GM18868 (cell line): ENCODE measurements at regions not wholly inside any gene's neighbourhood (a gene's known extent, or its start where the extent isn't known, plus 50 kb on each side); places are given as distances from the start of the nearest gene placed in this dataset.
"Not testable (repeated sequence)": the region's sequence is repeated elsewhere in the genome, so short reads cannot be mapped to it uniquely, and the experiment has no call there.

Experiments used
- ATAC-seq: cut with Tn5 transposase; IDR thresholded peaks from one replicate; pipeline ENCODE4 v1.9.1; 2021; ENCODE audit warnings: mild to moderate bottlenecking, moderate library complexity; ENCODE audit not compliant: unreplicated experiment

DNA sequence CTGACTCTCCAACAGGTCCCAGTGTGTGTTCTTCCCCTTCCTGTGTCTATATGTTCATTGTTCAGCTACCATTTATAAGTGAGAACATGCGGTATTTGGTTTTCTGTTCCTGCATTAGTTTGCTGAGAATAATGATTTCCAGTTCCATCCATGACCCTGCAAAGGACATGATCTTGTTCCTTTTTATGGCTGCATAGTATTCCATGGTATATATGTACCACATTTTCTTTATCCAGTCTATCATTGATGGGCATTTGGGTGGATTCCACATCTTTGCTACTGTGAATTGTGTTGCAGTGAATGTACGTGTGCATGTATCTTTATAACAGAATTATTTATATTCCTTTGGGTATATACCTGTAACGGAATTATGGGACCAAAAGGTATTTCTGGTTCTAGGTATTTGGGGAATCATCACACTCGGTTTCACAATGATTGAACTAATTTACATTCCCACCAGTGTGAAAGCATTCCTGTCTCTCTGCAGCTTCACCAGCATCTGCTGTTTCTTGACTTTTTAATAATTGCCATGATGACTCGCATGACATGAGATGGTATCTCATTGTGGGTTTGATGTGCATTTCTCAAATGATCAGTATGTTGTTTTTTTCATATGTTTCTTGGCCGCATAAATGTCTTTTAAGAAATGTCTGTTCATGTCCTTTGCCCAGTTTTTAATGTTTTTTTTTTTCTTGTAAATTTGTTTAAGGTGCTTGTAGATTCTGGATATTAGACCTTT lies 60.2 kb downstream of the LSMEM1 start:
- no peak for ATAC-seq

DNA sequence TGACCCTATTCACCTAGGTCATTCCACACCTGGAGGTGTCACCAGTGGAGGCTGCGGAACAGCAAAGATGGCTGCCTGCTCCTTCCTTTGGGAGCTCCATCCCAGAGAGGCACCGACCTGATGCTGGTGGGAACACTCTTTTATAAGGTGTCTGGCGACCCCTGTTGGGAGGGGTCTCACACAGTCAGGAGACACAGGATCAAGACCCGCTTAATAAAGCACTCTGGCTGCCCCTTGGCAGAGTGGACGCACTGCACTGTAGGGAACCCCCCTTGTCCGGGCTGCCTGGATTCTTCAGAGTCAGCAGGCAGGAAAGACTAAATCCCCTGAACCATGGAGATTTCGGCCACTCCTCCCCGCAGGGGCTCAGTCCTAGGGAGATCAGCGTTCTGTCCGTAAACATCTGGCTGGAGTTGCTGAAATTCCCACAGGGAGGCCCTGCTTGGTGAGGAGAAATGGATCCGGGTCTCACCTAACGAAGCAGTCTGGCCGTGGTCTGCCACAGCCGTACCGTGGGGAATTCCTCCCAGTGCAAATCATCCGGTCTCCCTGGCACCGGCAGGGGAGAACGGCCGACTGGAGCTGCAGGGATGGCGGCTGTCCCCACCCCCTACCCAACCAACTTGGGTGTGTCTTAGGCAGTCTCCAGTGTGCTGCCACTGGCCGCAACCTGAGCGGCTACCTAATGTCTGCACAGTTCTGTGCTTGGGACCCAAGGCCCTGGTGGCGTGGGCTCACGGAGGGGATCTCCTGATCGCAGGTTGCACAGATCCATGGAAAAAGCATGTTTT lies 66.1 kb downstream of the LSMEM1 start:
- ATAC-seq, result no peak

DNA sequence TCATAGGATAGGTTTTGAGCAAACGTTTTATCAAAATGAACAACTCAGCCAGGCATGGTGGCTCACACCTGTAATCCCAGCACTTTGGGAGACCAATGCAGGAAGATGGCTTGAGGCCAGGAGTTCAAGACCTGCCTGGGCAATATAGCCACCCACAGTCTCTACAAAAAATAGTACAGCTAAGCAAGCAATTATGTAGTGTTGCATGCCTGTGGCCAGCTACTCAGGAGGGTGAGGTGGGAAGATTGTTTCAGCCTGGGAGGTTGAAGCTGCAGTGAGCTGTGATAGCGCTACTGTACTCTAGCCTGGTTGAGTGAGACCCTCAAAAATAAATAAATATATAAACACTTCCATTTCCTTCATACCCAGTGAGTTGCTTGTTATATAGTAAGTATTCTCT lies 67.1 kb downstream of the LSMEM1 start:
- no peak for ATAC-seq

DNA sequence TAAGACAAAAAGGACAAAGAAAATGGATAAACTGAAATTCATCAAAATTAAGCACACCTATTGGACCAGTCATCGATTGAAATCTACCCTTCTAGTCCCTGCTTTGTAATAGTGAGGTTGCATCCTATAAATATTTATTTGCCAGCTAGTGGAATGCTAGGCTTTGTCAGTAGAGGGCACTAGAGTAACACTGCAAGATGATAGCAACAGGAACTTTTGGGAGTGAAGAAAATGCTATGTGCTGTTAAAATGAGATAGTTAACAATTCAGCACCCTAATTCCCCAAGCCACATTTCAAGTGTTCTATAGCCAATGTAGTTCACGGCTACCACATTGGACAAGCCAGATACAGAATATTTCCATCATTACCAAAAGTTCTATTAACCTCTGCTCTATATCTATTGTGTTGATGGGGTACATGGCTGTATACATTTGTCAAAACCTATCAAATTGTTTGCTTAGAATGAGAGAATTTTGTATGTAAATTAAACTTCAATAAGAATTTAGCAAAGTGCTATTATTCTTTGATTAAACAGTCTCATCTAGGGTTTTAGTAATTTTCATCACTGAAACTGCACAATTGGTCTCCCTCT lies 69.8 kb downstream of the LSMEM1 start:
- peak; percentile 95 for ATAC-seq

DNA sequence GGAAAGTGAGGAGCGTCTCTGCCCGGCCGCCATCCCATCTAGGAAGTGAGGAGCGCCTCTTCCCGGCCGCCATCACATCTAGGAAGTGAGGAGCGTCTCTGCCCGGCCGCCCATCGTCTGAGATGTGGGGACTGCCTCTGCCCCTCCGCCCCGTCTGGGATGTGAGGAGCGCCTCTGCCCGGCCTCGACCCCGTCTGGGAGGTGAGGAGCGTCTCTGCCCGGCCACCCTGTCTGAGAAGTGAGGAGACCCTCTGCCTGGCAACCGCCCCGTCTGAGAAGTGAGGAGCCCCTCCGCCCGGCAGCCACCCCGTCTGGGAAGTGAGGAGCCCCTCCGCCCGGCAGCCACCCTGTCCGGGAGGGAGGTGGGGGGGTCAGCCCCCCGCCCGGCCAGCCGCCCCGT lies 70.7 kb downstream of the LSMEM1 start:
- not testable (repeated sequence) for ATAC-seq

DNA sequence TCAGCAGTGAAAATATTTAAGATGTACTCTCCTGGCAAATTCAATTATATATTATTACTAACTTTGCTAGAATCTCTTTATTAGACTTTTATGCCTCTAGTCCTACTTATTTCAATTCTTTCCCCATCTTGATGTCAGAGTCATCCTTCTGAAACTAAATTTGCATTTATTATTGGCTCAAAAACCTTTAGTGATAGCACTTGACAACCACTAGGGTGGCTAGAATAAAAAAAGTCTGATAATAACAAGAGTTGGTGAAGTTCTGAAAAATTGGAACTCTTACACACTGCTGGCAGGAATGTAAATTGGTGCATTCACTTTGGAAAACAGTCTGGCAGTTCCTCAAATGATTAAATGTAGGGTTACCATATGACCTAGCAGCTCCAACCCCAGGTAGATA lies 73.8 kb downstream of the LSMEM1 start:
- no peak for ATAC-seq

DNA sequence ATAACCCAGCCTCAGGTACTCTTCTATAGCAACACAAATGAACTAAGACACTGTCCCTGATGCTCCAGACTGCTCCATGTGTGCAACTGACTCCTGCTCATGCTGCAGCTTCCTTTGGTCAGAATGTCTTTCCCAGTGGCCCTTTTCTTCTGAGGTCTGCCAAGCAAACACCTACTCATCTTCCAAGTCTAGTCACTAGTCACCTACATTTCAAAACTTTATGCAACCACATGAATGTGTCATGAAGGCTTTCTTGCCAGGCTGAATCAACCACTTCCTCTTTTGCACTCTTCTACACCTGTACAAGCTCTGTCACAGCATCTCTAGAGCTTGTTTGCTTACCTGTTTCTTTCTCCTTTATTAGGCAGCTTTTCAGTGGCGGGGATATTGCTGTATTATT lies 75.8 kb downstream of the LSMEM1 start:
- peak; percentile 99 for ATAC-seq

DNA sequence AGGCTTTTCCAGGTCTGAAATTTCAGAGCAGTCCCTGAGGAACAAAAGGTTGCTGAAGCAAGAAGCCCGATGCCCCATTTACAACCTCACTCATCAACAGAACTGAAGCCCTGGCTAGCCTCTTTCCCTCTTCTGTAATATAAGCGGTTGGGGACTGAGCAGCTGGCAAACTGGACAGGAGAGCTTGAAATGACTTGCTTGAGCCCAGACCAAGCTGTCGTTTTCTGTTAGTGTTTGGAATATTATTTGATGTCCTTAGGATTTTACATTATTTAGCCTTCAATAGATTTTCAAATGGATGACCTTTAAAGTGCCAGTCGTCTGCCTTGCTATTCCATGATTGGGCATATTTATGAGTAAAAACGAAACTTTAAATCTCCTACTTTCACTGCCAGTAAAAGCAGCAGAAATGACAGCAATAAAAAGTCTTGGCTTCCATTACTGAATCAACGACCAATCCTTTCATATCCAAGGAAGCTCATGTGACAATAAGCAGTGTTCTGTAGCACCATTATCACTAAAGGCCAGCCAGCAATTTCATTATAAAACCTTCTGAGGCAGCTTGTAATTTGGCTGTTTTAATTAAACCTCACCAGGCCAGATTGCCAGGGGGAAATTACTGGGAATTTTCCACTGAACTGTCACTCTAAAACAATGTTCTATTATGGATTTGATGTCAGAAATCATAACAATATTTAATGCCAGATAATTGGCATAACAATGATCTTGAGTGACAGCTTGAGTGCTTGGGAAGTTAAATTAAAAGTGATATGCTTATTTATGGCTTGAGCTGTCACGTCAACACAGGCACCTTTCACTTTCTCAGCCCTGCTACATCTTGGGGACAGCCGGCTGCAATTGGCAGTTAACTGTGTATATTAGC lies 85.9 kb downstream of the LSMEM1 start:
- ATAC-seq, result no peak

DNA sequence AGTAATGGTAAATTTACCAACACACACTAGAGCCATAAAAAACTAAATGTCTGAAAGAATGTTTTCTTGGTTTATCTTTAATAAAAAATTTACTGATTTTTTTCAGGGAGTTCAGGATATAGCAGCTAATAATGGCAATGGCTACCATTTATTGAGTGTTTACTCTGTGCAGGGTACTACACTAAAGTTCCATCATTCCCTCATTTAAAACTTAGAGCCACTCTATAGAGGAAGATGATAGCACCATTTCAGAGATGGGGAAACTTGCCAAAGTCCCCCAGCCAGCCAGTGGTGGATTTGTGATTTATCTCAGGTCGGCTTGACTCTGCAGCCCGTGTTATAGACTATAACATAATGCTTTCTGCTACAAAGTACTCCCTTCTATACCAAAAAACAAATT lies 86.6 kb downstream of the LSMEM1 start:
- ATAC-seq, result no peak

DNA sequence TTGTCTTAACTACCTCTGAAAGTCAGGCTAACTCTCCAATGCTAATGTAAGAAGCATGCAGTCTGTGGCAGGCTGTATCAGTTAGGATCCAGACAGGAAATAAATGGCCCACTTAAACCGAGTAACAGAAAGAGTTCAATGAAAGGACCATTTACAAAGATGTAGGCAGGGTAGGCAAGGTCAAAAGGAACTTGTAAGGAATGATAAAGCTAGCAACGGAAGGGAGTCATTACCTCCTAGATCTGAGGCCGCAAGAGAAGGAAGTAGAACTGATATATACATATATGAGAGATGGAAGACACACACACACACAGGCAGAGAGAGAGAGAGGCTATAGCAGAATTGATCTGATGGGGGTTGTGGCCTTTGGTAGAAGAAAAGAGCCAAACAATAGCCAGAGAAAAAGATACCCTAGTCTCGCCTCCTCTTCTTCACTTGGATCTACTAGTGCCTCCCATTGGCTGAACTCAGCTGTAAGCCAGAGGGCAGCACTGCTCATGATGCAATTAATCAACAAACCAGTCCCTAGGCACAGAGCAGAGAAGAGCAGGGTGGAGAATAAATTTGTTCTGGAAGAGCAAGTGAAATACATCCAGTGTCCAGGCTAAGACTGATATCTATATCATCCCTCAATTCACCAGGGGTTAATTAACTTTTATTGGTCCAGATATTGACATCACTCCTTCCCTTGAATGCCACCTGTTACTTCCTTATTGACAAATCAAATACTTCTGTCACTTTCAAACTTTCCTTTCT lies 91.2 kb downstream of the LSMEM1 start:
- ATAC-seq, result peak; percentile 57

DNA sequence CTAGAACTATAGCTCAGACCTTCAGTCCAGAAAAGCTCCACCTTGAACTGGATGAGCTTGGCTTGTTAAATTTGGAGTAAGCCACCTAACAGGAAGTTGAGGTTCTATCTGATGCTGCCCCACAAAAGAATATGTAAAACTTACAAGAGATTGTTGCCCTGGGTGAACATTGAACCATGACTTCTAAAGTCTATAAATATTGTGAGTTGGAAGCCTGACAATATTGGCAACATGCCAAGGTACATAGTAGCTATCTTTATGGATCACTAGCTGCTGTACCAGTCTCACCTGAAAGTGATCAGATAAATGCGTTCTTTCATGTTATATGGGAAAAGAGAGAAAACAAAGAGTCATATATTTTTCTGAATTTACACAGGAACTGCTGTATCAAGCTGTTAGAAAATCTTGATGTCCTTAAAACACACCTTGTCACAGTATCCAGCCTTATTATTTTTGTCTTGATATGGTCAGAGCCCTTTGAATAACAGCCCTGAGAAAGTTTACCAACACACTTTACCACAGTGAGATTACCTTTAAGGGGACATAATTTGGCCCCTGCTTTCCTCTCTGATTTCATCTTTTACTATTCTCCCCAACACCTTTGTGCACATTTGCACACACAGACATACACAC lies 92.0 kb downstream of the LSMEM1 start:
- ATAC-seq, result peak; percentile 55

DNA sequence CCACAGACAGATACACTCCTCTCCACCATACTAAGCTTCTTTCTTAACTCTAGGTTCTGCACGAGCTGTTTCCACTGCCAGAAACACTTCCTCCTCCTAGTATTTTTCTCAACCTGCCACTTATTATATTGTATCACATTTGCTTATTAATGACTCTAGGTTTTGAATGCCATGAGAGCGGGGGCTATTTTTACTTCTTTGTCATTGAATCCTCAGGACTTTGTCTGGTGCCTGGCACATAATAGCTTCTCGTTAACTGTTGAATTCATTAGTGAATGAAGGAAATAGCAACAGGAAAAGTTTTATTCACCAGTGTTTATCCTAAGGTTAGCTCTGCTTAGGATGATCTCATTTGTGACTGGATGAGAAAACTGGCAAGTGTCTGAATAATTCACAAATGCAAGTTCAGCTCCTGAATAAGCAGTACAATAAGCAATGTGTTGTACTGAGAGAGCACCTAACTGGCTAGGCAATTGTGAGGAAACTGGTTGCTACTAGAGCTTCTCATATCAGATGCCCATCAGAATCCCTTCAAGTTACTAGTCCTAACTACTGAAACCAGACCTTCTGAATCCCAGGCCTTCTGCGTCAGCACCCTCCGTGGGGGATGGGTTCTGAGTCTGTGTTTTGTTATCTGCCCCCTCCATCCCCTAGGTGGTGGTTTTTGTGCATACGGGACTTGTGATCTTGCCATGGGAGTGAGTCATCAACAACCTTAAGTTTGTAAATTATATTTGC lies 92.7 kb downstream of the LSMEM1 start:
- no peak for ATAC-seq

DNA sequence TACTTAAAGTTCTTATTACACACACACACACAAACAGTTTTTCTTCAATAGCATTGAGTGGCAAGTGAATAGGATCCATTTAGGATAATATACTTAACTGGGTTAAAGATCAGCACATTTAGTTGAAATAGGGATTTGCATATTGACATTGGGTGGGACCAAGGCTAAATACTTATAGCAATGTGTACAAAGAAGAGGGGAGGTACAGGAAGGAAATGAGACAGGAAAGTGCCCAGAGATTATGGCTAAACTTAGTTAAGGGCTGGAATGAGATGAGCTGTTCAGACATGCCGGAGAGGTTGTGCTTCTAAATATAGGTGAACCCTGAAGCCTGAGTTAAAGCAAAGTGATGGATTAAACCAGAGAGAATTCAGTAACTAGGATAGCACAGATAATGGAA lies 95.1 kb downstream of the LSMEM1 start:
- ATAC-seq, result no peak

DNA sequence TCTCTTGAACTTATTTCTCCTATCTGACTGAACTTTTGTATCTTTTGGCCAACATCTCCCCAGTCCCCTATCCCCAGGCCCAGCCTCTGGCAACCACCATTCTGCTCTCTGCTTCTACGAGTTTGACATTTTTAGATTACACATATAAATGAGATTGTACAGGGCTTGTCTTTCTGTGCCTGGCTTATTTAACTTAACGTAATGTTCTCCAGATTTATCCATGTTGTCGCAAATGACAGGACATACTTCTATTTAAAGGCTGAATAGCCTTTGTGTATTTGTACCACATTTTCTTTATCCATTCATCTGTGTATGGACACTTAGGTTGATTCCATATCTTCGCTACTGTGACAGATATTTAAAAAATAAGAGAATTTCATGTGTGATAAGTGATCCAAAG lies 98.6 kb downstream of the LSMEM1 start:
- ATAC-seq, result no peak

DNA sequence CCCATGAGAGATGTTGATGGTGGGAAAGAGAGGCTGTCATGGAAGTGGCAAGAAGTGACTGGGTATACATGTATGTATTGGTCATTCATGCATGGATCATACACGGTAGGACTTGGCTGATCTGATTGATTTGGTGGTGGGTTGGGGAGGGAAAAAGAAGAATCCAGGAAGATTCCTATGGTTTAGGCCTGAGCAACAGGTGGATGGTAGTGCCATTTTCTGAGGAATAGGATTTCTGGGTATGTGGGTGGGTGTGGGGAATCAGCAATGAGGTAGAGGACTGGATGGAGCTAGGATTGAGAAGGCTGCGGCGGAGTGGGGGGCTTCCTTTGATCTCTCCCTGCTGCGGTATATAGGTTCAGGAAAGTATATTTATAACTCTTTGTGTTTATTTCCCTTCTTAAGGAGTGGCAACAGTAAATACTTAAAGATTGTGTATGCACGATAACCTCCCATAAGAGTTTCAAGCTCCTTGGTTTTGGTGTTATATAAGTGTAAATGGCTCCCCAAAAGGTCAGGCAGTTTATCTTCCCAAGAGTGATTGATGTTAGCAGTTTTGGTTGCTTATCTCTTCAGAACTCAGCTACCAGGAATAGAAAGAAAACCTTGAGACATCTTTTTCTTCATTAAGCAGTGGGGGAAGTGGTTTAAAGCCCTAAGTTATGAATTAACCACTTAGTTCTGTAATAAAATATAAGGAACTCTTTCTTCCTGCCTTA lies 100.1 kb downstream of the LSMEM1 start:
- no peak for ATAC-seq

DNA sequence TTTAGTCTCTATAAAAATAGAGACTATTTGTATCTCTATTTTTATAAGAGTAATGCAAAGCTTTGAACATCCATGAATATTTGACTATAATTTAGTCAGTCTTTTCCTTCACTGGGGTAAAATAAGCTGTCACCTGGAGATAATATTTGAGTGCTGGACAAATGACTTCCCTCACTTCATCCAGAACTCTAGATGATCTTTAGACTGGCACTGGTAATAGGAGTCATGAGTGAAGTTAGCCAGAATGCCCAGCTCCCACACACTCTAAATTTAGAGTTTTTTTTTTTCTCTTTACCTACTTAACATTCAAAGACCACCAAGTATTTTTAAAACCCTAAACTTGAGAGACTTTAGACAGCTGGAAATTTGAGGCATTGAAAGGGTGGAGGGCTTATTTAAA lies 100.7 kb downstream of the LSMEM1 start:
- ATAC-seq, result no peak

DNA sequence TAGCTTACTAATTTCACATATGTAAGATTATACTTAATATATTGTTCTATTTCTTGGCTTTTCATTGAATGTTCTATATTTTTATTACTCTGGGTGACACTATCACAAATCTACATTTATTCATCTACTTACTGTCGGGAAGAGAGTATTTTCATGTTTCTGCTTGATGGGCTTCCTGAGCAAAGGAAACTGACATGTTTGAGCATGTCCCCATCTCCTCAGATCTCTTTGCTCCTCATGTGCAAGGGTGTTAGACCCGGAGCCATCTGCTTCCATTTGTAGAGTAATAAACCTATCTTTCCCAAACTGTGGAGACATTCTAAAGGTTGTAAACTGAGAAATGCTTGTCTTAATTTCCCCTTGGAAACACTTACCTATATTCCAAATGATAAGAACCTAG lies 103.5 kb downstream of the LSMEM1 start:
- no peak for ATAC-seq

DNA sequence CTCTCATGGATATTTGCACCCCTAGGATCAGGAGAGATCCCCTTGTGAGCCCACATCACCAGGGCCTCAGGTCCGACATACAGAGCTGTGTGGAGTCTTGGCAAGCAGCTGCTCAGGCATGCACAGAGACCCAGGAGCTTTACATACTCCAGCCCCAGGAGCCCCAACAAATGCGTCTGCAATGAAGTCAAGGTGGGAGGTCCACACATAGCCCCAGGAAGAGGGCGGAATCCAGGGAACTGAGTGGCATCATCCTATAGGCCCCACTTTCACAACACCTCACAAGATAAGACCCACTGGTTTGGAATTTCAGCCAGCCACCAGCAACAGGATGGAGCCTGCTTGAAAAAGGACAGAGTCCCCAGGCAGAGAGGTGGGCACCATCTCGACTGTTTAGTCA lies 106.7 kb downstream of the LSMEM1 start:
- ATAC-seq, result no peak
